Activated effector memory CD4-positive, alpha-beta T cell treated with anti-CD3 and anti-CD28 coated beads, Interleukin-2, amount 50 U/mL, for 16 hours (primary cell): ENCODE measurements at regions not wholly inside any gene's neighbourhood (a gene's known extent, or its start where the extent isn't known, plus 50 kb on each side); places are given as distances from the start of the nearest gene placed in this dataset.
"Not testable (repeated sequence)": the region's sequence is repeated elsewhere in the genome, so short reads cannot be mapped to it uniquely, and the experiment has no call there.

Experiments used
- DNase-seq: peaks from one replicate; pipeline ENCODE4 v3.0.0-alpha.2; 2020

GRCh38 chr5:164224772-164225171, 719.4 kb downstream of the MAT2B start:
- DNase-seq: no peak

GRCh38 chr5:164230341-164230740, 724.9 kb downstream of the MAT2B start:
- no peak for DNase-seq

GRCh38 chr5:164233791-164234190, 728.4 kb downstream of the MAT2B start:
- DNase-seq: no peak

GRCh38 chr5:164234321-164234720, 728.9 kb downstream of the MAT2B start:
- no peak for DNase-seq

- no peak for DNase-seq
Measured at GRCh38 chr5:164235300-164235891, 730.0 kb downstream of the MAT2B start.

GRCh38 chr5:164237486-164237885, 732.1 kb downstream of the MAT2B start:
- no peak for DNase-seq

- not testable (repeated sequence) for DNase-seq
Measured at GRCh38 chr5:164251781-164252180, 746.4 kb downstream of the MAT2B start.

GRCh38 chr5:164253764-164254163, 748.3 kb downstream of the MAT2B start:
- DNase-seq: no peak

- DNase-seq: no peak
Measured at GRCh38 chr5:164255598-164256213, 750.3 kb downstream of the MAT2B start.

GRCh38 chr5:164256351-164256750, 750.9 kb downstream of the MAT2B start:
- DNase-seq: no peak

GRCh38 chr5:164256954-164257353, 751.5 kb downstream of the MAT2B start:
- no peak for DNase-seq

- no peak for DNase-seq
Measured at GRCh38 chr5:164265566-164265965, 760.1 kb downstream of the MAT2B start.

GRCh38 chr5:164266571-164266970, 761.2 kb downstream of the MAT2B start:
- no peak for DNase-seq

- DNase-seq: no peak
Measured at GRCh38 chr5:164277720-164278119, 772.3 kb downstream of the MAT2B start.

- no peak for DNase-seq
Measured at GRCh38 chr5:164289526-164289925, 784.1 kb downstream of the MAT2B start.

GRCh38 chr5:164296603-164297080, 791.2 kb downstream of the MAT2B start:
- DNase-seq: no peak

GRCh38 chr5:164298165-164298564, 792.7 kb downstream of the MAT2B start:
- no peak for DNase-seq

GRCh38 chr5:164300295-164300694, 794.9 kb downstream of the MAT2B start:
- no peak for DNase-seq

- DNase-seq: no peak
Measured at GRCh38 chr5:164301136-164301535, 795.7 kb downstream of the MAT2B start.

- DNase-seq: no peak
Measured at GRCh38 chr5:164301708-164302107, 796.3 kb downstream of the MAT2B start.

GRCh38 chr5:164302533-164303235, 797.3 kb downstream of the MAT2B start:
- no peak for DNase-seq

GRCh38 chr5:164303646-164304215, 798.3 kb downstream of the MAT2B start:
- DNase-seq: no peak

- DNase-seq: no peak
Measured at GRCh38 chr5:164306662-164307061, 801.2 kb downstream of the MAT2B start.

- no peak for DNase-seq
Measured at GRCh38 chr5:164312801-164313200, 807.4 kb downstream of the MAT2B start.
